Astrocyte (in vitro differentiated cells and primary cell): ENCODE measurements at regions not wholly inside any gene's neighbourhood (a gene's known extent, or its start where the extent isn't known, plus 50 kb on each side); places are given as distances from the start of the nearest gene placed in this dataset.

ENCODE experiments used
- DNase-seq: peaks from one replicate; pipeline ENCODE4 v3.0.0-alpha.2; 2010; ENCODE audit warnings: low read depth
- FAIRE-seq: peaks from 2 replicates; lab custom pipeline; 2011; peaks lifted over from hg19 to GRCh38; lab: Jason Lieb, UNC
- H2AFZ ChIP-seq: 2 replicates; pipeline ENCODE4 v1.6.0; 2012; ENCODE audit warnings: low read depth, low read length, inconsistent platforms
- H3K27ac ChIP-seq: 2 replicates; pipeline ENCODE4 v1.5.1; 2011; ENCODE audit warnings: low read depth, low read length, inconsistent platforms
- H3K27me3 ChIP-seq: 2 replicates; pipeline ENCODE4 v1.6.0; 2011; ENCODE audit warnings: low read length, inconsistent platforms; ENCODE audit not compliant: insufficient read depth
- H3K36me3 ChIP-seq: 2 replicates; pipeline ENCODE4 v1.5.1; 2011; ENCODE audit warnings: low read length, inconsistent platforms; ENCODE audit not compliant: insufficient read depth
- H3K4me1 ChIP-seq: 2 replicates; pipeline ENCODE4 v1.5.1; 2011; ENCODE audit warnings: low read length, inconsistent platforms; ENCODE audit not compliant: insufficient read depth
- H3K4me2 ChIP-seq: 2 replicates; pipeline ENCODE4 v1.6.0; 2012; ENCODE audit warnings: low read length, inconsistent platforms
- H3K4me3 ChIP-seq: 2 replicates; pipeline ENCODE4 v1.5.1; 2011; ENCODE audit warnings: low read depth, mild to moderate bottlenecking, low read length, inconsistent platforms; ENCODE audit not compliant: insufficient read depth
- H3K79me2 ChIP-seq: 2 replicates; pipeline ENCODE4 v1.6.0; 2012; ENCODE audit warnings: mild to moderate bottlenecking, low read length, inconsistent platforms; ENCODE audit not compliant: insufficient read depth
- H3K9ac ChIP-seq: 2 replicates; pipeline ENCODE4 v1.6.0; 2012; ENCODE audit warnings: mild to moderate bottlenecking, low read length, inconsistent platforms
- H3K9me3 ChIP-seq: 2 replicates; pipeline ENCODE4 v1.5.1; 2012; ENCODE audit warnings: low read depth, mild to moderate bottlenecking, low read length, inconsistent platforms; ENCODE audit not compliant: insufficient read depth
- H4K20me1 ChIP-seq: 2 replicates; pipeline ENCODE4 v1.6.0; 2012; ENCODE audit warnings: low read length, inconsistent platforms; ENCODE audit not compliant: insufficient read depth
- H3K27ac Mint-ChIP-seq: one replicate; pipeline ENCODE4 v1.8.0; 2021; ENCODE audit warnings: mild to moderate bottlenecking, mixed read lengths; ENCODE audit not compliant: unreplicated experiment
- H3K27me3 Mint-ChIP-seq: one replicate; pipeline ENCODE4 v1.8.0; 2021; ENCODE audit warnings: low read depth, mixed read lengths; ENCODE audit not compliant: unreplicated experiment
- H3K36me3 Mint-ChIP-seq: one replicate; pipeline ENCODE4 v1.8.0; 2021; ENCODE audit warnings: low read depth, mixed read lengths; ENCODE audit not compliant: unreplicated experiment
- H3K4me1 Mint-ChIP-seq: one replicate; pipeline ENCODE4 v1.8.0; 2021; ENCODE audit warnings: low read depth, mixed read lengths; ENCODE audit not compliant: unreplicated experiment
- H3K4me3 Mint-ChIP-seq: one replicate; pipeline ENCODE4 v1.8.0; 2021; ENCODE audit warnings: mild to moderate bottlenecking, moderate library complexity, mixed read lengths; ENCODE audit not compliant: unreplicated experiment
- H3K9me3 Mint-ChIP-seq: one replicate; pipeline ENCODE4 v1.8.0; 2021; ENCODE audit warnings: mild to moderate bottlenecking, mixed read lengths; ENCODE audit not compliant: unreplicated experiment
- CTCF ChIP-seq: IDR thresholded peaks from 2 replicates; pipeline ENCODE4 v1.5.1; 2011; ENCODE audit warnings: low read depth, mild to moderate bottlenecking, inconsistent platforms, low read length, moderate library complexity; ENCODE audit not compliant: insufficient read depth
- EZH2 ChIP-seq: IDR thresholded peaks from 2 replicates; pipeline ENCODE4 v1.6.1; 2012; ENCODE audit warnings: mild to moderate bottlenecking, low read length, inconsistent platforms; ENCODE audit not compliant: insufficient read depth

GRCh38 chr10:24773939-24774589, 50.4 kb upstream of the ARHGAP21 start:
- H3K4me2 ChIP-seq: no peak overlapping the region
- Mint-ChIP-seq H3K4me3 (no peak overlapping the region), H3K36me3 (no peaks in the 10 kb centered on the region), H3K4me1 (peaks cover 5% of the 10 kb centered on the region), H3K9me3 (no peaks in the 10 kb centered on the region), H3K27me3 (no peaks in the 10 kb centered on the region), H3K27ac (no peak overlapping the region)
- H3K9ac ChIP-seq: no peak overlapping the region
- no peaks in the 10 kb centered on the region for H3K79me2 ChIP-seq
- FAIRE-seq (no peak), DNase-seq (no peak)
- no peak for TF ChIP-seq CTCF
- no peak for TF ChIP-seq EZH2
- no peaks in the 10 kb centered on the region for H3K4me1 ChIP-seq
- H3K9me3 ChIP-seq: no peaks in the 10 kb centered on the region
- no peaks in the 10 kb centered on the region for H4K20me1 ChIP-seq
- no peak overlapping the region for H2AFZ ChIP-seq
- no peak overlapping the region for H3K4me3 ChIP-seq
- H3K27ac ChIP-seq: no peak overlapping the region
- no peaks in the 10 kb centered on the region for H3K36me3 ChIP-seq
- H3K27me3 ChIP-seq: no peaks in the 10 kb centered on the region
